ENCODE measurements at regions not wholly inside any gene's neighbourhood (a gene's known extent, or its start where the extent isn't known, plus 50 kb on each side); places are given as distances from the start of the nearest gene placed in this dataset.
"Not testable (repeated sequence)": the region's sequence is repeated elsewhere in the genome, so short reads cannot be mapped to it uniquely, and the experiment has no call there.

- Histone ChIP-seq H3K4me1 (no peaks in the 10 kb centered on the region), H3K9me3 (no peaks in the 10 kb centered on the region), H3K27me3 (no peaks in the 10 kb centered on the region), H3K4me3 (no peak overlapping the region), H3K36me3 (no peaks in the 10 kb centered on the region), H3K27ac (no peak overlapping the region)
- ATAC-seq = no peak
- TF ChIP-seq, protein P1, sequence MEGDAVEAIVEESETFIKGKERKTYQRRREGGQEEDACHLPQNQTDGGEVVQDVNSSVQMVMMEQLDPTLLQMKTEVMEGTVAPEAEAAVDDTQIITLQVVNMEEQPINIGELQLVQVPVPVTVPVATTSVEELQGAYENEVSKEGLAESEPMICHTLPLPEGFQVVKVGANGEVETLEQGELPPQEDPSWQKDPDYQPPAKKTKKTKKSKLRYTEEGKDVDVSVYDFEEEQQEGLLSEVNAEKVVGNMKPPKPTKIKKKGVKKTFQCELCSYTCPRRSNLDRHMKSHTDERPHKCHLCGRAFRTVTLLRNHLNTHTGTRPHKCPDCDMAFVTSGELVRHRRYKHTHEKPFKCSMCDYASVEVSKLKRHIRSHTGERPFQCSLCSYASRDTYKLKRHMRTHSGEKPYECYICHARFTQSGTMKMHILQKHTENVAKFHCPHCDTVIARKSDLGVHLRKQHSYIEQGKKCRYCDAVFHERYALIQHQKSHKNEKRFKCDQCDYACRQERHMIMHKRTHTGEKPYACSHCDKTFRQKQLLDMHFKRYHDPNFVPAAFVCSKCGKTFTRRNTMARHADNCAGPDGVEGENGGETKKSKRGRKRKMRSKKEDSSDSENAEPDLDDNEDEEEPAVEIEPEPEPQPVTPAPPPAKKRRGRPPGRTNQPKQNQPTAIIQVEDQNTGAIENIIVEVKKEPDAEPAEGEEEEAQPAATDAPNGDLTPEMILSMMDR (IDR thresholded peaks at IDR 0.05) = no peak
- DNase-seq = no peak
- intact Hi-C loops (cut with DNase I) = no loop called here
These were observed 1393.1 kb downstream of the EFNA5 start for GRCh38 chr5:106277540-106278096.

GRCh38 chr5:106269252-106269843, 1401.4 kb downstream of the EFNA5 start:
- Histone ChIP-seq H3K36me3 (no peaks in the 10 kb centered on the region), H3K4me3 (no peak overlapping the region), H3K4me1 (no peaks in the 10 kb centered on the region), H3K9me3 (no peaks in the 10 kb centered on the region), H3K27me3 (no peaks in the 10 kb centered on the region), H3K27ac (no peak overlapping the region)
- TF ChIP-seq, protein P1 (IDR thresholded peaks at IDR 0.05) = peak; percentile 27
- no peak for ATAC-seq
- no peak for DNase-seq
- intact Hi-C loops (cut with DNase I) = no loop called here

DNA sequence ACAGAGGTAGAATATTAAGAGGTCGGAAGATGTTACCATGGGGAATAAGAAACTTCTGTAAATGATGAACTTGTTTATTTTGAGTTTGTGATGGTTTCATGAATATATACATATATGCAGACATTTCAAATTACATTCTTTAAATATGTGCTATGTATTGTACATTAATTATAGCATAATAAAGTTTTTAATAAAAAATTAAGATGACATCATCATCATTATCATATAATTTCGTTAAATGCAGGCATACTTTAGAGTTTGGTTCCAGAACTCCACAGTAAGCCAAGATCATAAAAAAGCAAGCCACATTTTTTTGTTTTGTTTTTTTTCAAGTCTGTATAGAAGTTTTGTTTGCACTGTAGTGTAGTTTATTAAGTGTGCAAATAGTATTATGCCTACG, 1403.5 kb downstream of the EFNA5 start:
- H3K9me3 ChIP-seq = no peaks in the 10 kb centered on the region
- ATAC-seq = no peak
- H3K36me3 ChIP-seq = no peaks in the 10 kb centered on the region
- H3K27me3 ChIP-seq = no peaks in the 10 kb centered on the region
- TF ChIP-seq, protein P1 (IDR thresholded peaks at IDR 0.05) = no peak
- no peak overlapping the region for H3K4me3 ChIP-seq
- no peak for DNase-seq
- intact Hi-C loops (cut with DNase I) = no loop called here
- no peak overlapping the region for H3K27ac ChIP-seq
- no peaks in the 10 kb centered on the region for H3K4me1 ChIP-seq

DNA sequence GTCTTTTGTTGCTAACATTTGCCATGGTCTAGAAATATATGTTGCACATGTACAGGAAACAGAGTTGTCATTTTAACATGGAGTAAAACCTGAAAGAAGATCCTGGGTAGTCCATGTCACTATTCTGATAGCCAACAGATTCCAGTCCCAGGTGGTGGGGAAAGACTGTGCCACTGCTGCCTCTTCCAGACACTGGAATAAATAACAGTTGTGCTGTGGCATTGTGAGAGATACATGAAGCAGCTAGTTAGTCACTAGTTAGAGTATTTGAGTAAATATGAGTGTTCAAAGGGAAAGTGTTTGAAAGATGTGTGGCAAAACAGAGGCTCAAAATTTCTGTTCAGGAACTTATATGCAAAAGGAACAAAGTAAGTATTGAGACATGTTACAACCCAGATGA, 1408.3 kb downstream of the EFNA5 start:
- H3K27ac ChIP-seq = no peak overlapping the region
- TF ChIP-seq, protein P1 (IDR thresholded peaks at IDR 0.05) = no peak
- intact Hi-C loops (cut with DNase I) = no loop called here
- ATAC-seq (no peak), DNase-seq (no peak)
- no peak overlapping the region for H3K4me3 ChIP-seq
- no peaks in the 10 kb centered on the region for H3K9me3 ChIP-seq
- H3K27me3 ChIP-seq = no peaks in the 10 kb centered on the region
- H3K36me3 ChIP-seq = no peaks in the 10 kb centered on the region
- no peaks in the 10 kb centered on the region for H3K4me1 ChIP-seq

- ATAC-seq; intact Hi-C loops (cut with DNase I); H3K27me3 ChIP-seq; DNase-seq; H3K9me3 ChIP-seq; H3K4me1 ChIP-seq; H3K36me3 ChIP-seq; H3K27ac ChIP-seq; H3K4me3 ChIP-seq: not testable (repeated sequence)
These were observed 1411.2 kb downstream of the EFNA5 start for GRCh38 chr5:106259431-106260090.

- intact Hi-C loops (cut with DNase I) = no loop called here
- no peaks in the 10 kb centered on the region for H3K36me3 ChIP-seq
These were observed 1412.1 kb downstream of the EFNA5 start for GRCh38 chr5:106258591-106259125.

More at GRCh38 chr5:106258591-106259125, 1412.1 kb downstream of the EFNA5 start:
- no peaks in the 10 kb centered on the region for H3K9me3 ChIP-seq
- H3K27ac ChIP-seq = no peak overlapping the region
- TF ChIP-seq, protein P1 (IDR thresholded peaks at IDR 0.05) = no peak
- H3K4me3 ChIP-seq = no peak overlapping the region
- DNase-seq (no peak), ATAC-seq (no peak)
- H3K27me3 ChIP-seq = no peaks in the 10 kb centered on the region
- H3K4me1 ChIP-seq = no peaks in the 10 kb centered on the region
